HL-60 (cell line): ENCODE measurements at regions not wholly inside any gene's neighbourhood (a gene's known extent, or its start where the extent isn't known, plus 50 kb on each side); places are given as distances from the start of the nearest gene placed in this dataset.

Experiments used
- TF ChIP-seq, protein P1 (sequence below): IDR thresholded peaks from one replicate; pipeline ENCODE4 v1.5.1; 2011; ENCODE audit warnings: low read length, control low read depth, inconsistent platforms; ENCODE audit not compliant: insufficient read depth
- TF ChIP-seq, protein P2 (sequence below): IDR thresholded peaks from 2 replicates; pipeline ENCODE4 v1.6.1; 2012; ENCODE audit warnings: low read depth; ENCODE audit not compliant: insufficient replicate concordance

DNA sequence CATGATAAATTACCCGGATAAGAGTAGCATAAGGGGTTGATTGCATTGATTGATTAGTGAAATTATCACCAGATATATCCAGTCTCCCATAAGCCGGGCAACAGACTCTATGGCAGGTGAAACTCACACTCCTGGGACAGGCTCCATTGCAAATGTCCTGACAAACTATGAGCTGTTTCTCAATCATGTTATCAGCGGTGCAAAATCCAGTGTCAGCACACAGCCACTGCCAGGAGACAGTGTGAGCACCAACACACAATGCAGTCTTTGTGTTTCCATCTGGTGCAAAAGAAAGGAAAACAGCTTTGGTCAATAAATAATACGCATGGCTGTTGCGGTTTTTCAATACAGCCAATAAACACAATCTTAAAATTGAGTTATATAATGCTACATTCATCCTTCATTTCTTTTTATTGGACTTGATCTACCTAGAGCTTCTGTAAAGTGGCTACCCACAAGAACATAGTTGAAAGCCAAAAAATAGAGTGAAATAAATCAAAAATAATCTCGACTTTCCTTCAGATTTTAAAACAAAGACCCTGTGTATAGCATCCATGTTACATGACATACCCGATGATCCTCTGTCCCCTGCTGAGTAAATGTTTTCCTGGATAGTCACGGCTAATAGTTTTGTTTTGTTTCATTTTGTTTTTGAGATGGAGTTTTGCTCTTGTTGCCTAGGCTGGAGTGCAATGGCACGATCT is 64.3 kb upstream of the AFDN start:
- TF ChIP-seq, protein P1, sequence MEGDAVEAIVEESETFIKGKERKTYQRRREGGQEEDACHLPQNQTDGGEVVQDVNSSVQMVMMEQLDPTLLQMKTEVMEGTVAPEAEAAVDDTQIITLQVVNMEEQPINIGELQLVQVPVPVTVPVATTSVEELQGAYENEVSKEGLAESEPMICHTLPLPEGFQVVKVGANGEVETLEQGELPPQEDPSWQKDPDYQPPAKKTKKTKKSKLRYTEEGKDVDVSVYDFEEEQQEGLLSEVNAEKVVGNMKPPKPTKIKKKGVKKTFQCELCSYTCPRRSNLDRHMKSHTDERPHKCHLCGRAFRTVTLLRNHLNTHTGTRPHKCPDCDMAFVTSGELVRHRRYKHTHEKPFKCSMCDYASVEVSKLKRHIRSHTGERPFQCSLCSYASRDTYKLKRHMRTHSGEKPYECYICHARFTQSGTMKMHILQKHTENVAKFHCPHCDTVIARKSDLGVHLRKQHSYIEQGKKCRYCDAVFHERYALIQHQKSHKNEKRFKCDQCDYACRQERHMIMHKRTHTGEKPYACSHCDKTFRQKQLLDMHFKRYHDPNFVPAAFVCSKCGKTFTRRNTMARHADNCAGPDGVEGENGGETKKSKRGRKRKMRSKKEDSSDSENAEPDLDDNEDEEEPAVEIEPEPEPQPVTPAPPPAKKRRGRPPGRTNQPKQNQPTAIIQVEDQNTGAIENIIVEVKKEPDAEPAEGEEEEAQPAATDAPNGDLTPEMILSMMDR: no peak
- TF ChIP-seq, protein P2, sequence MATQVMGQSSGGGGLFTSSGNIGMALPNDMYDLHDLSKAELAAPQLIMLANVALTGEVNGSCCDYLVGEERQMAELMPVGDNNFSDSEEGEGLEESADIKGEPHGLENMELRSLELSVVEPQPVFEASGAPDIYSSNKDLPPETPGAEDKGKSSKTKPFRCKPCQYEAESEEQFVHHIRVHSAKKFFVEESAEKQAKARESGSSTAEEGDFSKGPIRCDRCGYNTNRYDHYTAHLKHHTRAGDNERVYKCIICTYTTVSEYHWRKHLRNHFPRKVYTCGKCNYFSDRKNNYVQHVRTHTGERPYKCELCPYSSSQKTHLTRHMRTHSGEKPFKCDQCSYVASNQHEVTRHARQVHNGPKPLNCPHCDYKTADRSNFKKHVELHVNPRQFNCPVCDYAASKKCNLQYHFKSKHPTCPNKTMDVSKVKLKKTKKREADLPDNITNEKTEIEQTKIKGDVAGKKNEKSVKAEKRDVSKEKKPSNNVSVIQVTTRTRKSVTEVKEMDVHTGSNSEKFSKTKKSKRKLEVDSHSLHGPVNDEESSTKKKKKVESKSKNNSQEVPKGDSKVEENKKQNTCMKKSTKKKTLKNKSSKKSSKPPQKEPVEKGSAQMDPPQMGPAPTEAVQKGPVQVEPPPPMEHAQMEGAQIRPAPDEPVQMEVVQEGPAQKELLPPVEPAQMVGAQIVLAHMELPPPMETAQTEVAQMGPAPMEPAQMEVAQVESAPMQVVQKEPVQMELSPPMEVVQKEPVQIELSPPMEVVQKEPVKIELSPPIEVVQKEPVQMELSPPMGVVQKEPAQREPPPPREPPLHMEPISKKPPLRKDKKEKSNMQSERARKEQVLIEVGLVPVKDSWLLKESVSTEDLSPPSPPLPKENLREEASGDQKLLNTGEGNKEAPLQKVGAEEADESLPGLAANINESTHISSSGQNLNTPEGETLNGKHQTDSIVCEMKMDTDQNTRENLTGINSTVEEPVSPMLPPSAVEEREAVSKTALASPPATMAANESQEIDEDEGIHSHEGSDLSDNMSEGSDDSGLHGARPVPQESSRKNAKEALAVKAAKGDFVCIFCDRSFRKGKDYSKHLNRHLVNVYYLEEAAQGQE: no peak
